ENCODE measurements at regions not wholly inside any gene's neighbourhood (a gene's known extent, or its start where the extent isn't known, plus 50 kb on each side); places are given as distances from the start of the nearest gene placed in this dataset.

DNA sequence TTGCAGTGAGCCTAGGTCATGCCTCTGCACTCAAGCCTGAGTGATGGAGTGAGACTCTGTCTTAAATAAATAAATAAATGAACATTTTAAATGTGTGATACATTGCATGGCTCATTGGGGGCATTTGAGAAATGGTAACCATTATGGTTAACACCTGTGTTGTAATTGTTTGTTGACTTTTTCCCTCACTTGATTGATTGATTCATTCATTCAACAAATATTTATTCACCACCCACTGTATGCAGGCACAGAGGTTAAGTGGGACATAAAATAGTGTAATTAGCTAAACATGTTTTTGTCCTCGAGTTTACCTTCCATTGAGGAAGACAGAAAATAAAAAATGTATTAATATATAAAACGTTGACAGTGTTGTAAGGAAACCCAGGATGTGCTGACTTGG lies 127.1 kb upstream of the ANKRD28 start:
- H3K4me3 ChIP-seq (replicated peaks; ENCODE audit: low read depth, low read length), result no peak overlapping the region
- TF ChIP-seq, protein P1, sequence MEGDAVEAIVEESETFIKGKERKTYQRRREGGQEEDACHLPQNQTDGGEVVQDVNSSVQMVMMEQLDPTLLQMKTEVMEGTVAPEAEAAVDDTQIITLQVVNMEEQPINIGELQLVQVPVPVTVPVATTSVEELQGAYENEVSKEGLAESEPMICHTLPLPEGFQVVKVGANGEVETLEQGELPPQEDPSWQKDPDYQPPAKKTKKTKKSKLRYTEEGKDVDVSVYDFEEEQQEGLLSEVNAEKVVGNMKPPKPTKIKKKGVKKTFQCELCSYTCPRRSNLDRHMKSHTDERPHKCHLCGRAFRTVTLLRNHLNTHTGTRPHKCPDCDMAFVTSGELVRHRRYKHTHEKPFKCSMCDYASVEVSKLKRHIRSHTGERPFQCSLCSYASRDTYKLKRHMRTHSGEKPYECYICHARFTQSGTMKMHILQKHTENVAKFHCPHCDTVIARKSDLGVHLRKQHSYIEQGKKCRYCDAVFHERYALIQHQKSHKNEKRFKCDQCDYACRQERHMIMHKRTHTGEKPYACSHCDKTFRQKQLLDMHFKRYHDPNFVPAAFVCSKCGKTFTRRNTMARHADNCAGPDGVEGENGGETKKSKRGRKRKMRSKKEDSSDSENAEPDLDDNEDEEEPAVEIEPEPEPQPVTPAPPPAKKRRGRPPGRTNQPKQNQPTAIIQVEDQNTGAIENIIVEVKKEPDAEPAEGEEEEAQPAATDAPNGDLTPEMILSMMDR (IDR thresholded peaks at IDR 0.05; ENCODE audit: low read length, missing control alignments), result no peak
- no peak for DNase-seq (ENCODE audit: low read depth)

DNA sequence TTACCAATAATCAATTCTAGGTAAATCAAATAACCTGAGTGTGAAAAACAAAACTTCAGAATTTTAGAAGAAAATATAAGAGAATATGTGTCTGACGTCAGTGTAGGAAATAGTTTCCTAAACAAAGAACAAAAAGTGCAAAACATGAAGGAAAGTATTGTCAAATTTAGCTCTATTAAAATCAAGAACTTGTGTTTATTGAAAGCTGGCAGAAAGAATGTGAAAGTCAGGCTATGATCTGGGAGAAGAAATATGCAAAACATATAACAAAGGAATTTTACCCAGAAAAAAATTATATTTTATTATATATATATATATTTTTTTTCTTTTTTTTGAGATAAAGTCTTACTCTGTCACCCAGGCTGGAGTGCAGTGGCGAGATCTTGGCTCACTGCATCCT lies 129.1 kb upstream of the ANKRD28 start:
- H3K4me3 ChIP-seq (replicated peaks; ENCODE audit: low read depth, low read length), result no peak overlapping the region
- TF ChIP-seq, protein P1 (IDR thresholded peaks at IDR 0.05; ENCODE audit: low read length, missing control alignments), result no peak
- no peak for DNase-seq (ENCODE audit: low read depth)

DNA sequence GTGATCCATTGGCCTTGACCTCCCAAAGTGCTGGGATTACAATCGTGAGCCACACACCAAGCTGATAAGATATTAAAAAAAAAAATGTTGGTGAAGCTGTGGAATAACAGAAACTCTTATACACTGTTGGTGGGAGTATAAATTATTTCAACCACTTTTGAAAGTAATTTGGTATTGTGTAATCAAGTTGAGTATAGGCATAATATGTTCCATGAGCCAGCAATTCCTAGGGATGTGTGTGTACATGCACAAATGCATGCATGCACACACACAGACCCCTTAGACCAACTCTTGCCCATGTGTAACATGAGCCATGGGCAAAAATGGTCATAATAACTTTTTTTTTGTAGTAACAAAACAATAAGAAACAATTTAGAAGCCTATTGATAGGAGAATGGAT lies 130.2 kb upstream of the ANKRD28 start:
- TF ChIP-seq, protein P1 (IDR thresholded peaks at IDR 0.05; ENCODE audit: low read length, missing control alignments), result no peak
- no peak overlapping the region for H3K4me3 ChIP-seq (replicated peaks; ENCODE audit: low read depth, low read length)
- DNase-seq (ENCODE audit: low read depth), result no peak

DNA sequence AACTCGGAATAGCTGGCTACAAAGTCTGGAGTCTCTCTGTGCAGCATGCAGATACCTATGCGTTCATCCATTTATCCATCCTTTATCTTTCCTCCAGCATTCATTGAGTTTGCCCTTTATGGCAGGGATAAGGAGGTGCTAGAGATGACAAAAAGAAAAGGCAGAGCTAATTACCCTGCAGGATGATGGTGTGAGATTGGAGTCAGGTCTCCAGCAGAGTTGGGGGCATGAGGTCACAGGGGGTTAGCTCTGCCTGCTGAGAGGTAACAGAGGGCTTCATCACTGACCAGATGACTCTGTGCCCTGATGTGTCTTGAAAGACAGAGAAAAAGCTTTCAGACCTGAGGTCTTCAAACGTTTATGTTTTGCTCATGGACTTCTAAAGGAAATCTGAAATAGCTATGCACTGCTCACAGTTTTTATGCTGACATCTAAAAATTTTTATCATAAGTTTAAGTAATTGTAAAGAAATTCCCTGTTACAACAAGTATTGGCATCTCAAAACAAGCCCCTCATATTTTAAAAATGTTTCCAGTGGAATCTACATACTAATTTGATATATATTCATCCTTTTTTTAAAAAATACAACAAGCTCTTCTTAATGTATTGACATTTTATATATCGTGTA lies 132.3 kb upstream of the ANKRD28 start:
- no peak overlapping the region for H3K4me3 ChIP-seq (replicated peaks; ENCODE audit: low read depth, low read length)
- TF ChIP-seq, protein P1 (IDR thresholded peaks at IDR 0.05; ENCODE audit: low read length, missing control alignments), result no peak
- no peak for DNase-seq (ENCODE audit: low read depth)

DNA sequence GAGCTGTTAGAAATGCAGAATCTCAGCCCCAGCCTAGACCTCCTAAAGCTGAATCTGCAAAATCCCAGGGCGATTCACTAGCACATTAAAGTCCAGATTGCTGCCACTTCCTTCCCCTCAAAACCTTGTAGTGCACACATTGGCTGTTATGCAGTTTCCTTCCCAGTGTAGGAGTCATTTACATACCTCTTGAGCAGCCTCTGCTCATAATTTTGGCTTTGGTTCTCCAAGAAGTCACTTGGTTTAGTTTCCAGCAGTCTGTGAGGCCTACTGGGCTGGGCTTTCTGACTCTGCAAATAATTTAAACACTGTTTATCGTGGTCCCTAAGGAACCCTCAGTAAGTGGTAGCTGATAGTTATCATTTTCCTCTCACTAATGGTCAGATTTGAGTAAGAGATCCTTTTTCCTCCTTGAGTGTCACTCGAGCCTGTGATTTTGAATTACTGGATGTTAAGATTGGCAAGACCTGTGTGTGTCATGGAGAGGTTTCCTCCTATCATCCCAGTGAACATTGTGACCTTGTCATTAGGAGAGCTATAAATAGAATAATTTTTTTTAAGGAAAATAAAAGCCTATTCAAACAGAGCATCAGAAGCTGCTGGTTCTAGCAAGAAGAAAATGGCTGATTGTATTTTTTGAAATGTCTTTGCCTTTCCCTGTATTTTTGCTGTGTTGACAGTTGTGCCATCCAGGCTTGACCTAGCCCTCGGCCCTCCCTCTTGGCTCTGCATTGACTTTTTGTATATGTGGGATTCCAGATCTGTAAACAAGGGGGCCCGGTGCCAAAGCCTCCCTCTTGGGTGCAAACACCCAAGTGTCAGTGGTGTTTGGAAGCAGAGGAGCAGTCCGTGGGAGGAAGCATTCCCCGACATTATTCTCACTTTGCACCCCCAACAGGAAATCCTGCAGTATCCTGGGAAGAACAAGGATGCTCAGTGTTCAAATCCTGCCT lies 134.8 kb upstream of the ANKRD28 start:
- no peak overlapping the region for H3K4me3 ChIP-seq (replicated peaks; ENCODE audit: low read depth, low read length)
- TF ChIP-seq, protein P1 (IDR thresholded peaks at IDR 0.05; ENCODE audit: low read length, missing control alignments), result no peak
- DNase-seq (ENCODE audit: low read depth), result no peak

DNA sequence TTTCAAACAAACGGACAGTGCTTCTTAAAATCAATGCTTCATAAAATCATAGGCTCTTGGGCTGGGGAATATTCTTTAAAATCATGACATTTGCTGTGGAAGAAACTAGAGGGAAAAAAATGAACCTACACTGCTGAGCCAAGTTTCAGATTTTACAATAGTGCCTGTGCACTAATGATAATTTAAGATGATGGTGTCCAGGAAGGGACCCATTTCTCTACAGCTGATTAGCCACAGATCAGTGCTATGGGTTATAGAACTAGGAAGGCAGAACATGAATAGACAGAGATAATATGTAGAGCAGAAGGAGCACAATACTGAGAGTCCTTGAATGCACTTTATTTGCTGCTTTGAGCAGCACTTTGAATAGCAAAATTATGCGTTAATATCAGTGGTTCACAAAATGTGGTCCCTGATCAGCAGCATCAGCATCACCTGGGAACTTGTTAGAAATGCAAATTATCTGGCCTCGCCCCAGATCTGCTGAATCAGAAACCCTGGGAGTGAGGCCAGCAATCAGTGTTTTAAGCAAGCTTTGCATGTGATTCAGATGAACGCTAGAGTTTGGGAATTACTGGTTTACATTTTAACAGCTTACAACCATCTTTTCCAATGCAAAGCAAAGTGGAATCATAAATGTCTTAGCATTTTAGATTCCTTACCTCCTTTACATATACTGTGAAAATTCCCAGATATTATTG lies 135.8 kb upstream of the ANKRD28 start:
- DNase-seq (ENCODE audit: low read depth), result no peak
- no peak overlapping the region for H3K4me3 ChIP-seq (replicated peaks; ENCODE audit: low read depth, low read length)

More for the DNA sequence above, 135.8 kb upstream of the ANKRD28 start:
- TF ChIP-seq, protein P1 (IDR thresholded peaks at IDR 0.05; ENCODE audit: low read length, missing control alignments), result no peak

Data from fibroblast of pulmonary artery (primary cell).